ENCODE measurements at regions not wholly inside any gene's neighbourhood (a gene's known extent, or its start where the extent isn't known, plus 50 kb on each side); places are given as distances from the start of the nearest gene placed in this dataset.

DNA sequence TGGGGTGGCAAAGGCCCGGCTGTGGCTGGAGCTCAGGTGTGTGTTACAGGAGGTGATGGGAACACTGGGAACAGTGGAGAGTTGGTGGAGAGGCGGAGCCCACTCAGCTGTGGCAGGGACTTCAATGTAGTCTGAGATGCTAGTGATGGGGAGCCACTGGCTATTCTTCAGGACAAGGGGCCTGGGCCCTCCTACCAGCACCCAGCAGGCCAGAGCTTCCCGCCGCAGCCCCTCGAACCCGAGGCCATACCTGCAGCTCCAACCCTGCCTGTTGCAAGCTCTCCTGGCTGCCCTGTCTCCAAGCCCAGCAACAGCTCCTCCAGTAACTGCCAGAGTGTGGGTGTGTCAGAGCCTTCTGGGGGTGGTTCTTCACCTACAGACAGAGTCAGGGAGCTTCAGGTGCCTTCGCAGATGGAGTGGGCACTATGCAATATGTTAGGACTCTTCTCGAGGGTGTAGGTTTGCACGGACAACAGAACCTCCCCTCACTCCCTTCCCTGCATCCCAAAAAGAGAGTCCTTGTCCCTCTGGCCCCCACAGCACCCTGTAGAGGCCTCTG, 146.2 kb upstream of the MLN start:
- Histone ChIP-seq H3K4me2 (ENCODE audit: insufficient read depth, insufficient read length, low read length) (no peak overlapping the region), H2BK20ac (ENCODE audit: low read depth, low read length, poor library complexity, severe bottlenecking) (no peak overlapping the region), H2BK5ac (ENCODE audit: insufficient read length, low read length) (no peak overlapping the region), H3K23me2 (ENCODE audit: insufficient read length, low read depth, low read length, poor library complexity, severe bottlenecking) (no peaks in the 10 kb centered on the region), H4K8ac (replicated peaks; ENCODE audit: insufficient read length, low read depth, low read length) (no peak overlapping the region), H2BK15ac (ENCODE audit: low read depth, low read length) (no peak overlapping the region), H3T11ph (ENCODE audit: low read length) (no peak overlapping the region), H2BK12ac (ENCODE audit: insufficient read length, low read depth, low read length) (no peak overlapping the region), H3K79me2 (ENCODE audit: insufficient read depth, low read length) (no peaks in the 10 kb centered on the region), H3K23ac (ENCODE audit: insufficient read length, low read depth, low read length) (no peak overlapping the region), H3K27ac (ENCODE audit: insufficient read length, low read depth, low read length) (no peak overlapping the region), H4K5ac (ENCODE audit: insufficient read length, low read depth, low read length) (no peak overlapping the region), H3K18ac (ENCODE audit: insufficient read length, low read depth, low read length) (no peak overlapping the region), H3K14ac (ENCODE audit: insufficient read depth, low read length) (no peak overlapping the region), H2AK5ac (ENCODE audit: insufficient read length, low read length) (no peak overlapping the region), H4K20me1 (ENCODE audit: control insufficient read depth, insufficient read depth, insufficient read length) (peaks cover 2% of the 10 kb centered on the region), H2BK120ac (ENCODE audit: low read depth, low read length, poor library complexity, severe bottlenecking) (no peak overlapping the region), H3K4ac (ENCODE audit: low read depth, low read length) (no peak overlapping the region), H3K56ac (ENCODE audit: insufficient read length, low read depth, low read length) (no peak overlapping the region), H3K4me1 (ENCODE audit: insufficient read depth, low read length) (peaks cover 5% of the 10 kb centered on the region; the same call in 1 of the 2 replicates), H3K9me3 (ENCODE audit: control insufficient read depth, low read depth, low read length) (no peaks in the 10 kb centered on the region), H2AFZ (ENCODE audit: low read length) (no peak overlapping the region), H3K9ac (ENCODE audit: extremely low read depth, insufficient read length, low read length) (no peak overlapping the region), H3K27me3 (ENCODE audit: insufficient read depth, low read length) (no peaks in the 10 kb centered on the region; the same call in 1 of the 2 replicates), H3K79me1 (ENCODE audit: insufficient read depth, low read depth, low read length, poor library complexity, severe bottlenecking) (no peaks in the 10 kb centered on the region), H4K91ac (ENCODE audit: insufficient read length, low read depth, low read length) (no peak overlapping the region)
- no peaks in the 10 kb centered on the region for H3K36me3 Mint-ChIP-seq (ENCODE audit: insufficient read depth in 1 of 3, low read depth in 3 of 3)
- peaks cover 31 to 48% of the 10 kb centered on the region in 2 experiments for H3K4me1 Mint-ChIP-seq
- peaks cover 5% of the 10 kb centered on the region for H3K27me3 Mint-ChIP-seq (ENCODE audit: low read depth)
- no peak for DNase-seq
- WGBS (ENCODE audit: extremely low coverage, insufficient read length, low lambda C conversion rate): no CpG with 5 or more reads among the region's 9 CpGs
- H3K4me3 Mint-ChIP-seq: 0 out of 5 replicates have a peak overlapping the region, but pooled peaks of 1 of the 2 experiments have one; percentile 44
- H3K27ac Mint-ChIP-seq: no peak overlapping the region
- H3K9me3 Mint-ChIP-seq: no peaks in the 10 kb centered on the region
- TF ChIP-seq, protein P1, sequence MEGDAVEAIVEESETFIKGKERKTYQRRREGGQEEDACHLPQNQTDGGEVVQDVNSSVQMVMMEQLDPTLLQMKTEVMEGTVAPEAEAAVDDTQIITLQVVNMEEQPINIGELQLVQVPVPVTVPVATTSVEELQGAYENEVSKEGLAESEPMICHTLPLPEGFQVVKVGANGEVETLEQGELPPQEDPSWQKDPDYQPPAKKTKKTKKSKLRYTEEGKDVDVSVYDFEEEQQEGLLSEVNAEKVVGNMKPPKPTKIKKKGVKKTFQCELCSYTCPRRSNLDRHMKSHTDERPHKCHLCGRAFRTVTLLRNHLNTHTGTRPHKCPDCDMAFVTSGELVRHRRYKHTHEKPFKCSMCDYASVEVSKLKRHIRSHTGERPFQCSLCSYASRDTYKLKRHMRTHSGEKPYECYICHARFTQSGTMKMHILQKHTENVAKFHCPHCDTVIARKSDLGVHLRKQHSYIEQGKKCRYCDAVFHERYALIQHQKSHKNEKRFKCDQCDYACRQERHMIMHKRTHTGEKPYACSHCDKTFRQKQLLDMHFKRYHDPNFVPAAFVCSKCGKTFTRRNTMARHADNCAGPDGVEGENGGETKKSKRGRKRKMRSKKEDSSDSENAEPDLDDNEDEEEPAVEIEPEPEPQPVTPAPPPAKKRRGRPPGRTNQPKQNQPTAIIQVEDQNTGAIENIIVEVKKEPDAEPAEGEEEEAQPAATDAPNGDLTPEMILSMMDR (conservative IDR thresholded peaks at IDR 0.05): no peak

Measured in H9 (cell line).